ENCODE measurements at regions not wholly inside any gene's neighbourhood (a gene's known extent, or its start where the extent isn't known, plus 50 kb on each side); places are given as distances from the start of the nearest gene placed in this dataset.

GRCh38 chr13:71285700-71286099 lies 581.3 kb downstream of the DACH1 start:
- no peak for DNase-seq
- Mint-ChIP-seq H3K27me3 (peaks cover 7% of the 10 kb centered on the region), H3K4me1 (peaks cover 7% of the 10 kb centered on the region), H3K27ac (no peak overlapping the region), H3K4me3 (no peak overlapping the region), H3K9me3 (no peaks in the 10 kb centered on the region), H3K36me3 (ENCODE audit: low read depth) (no peaks in the 10 kb centered on the region)
- POLR2A ChIA-PET = no interaction called here
- CTCF ChIA-PET = no interaction called here

GRCh38 chr13:71278512-71278911 lies 588.5 kb downstream of the DACH1 start:
- Mint-ChIP-seq H3K4me1 (no peaks in the 10 kb centered on the region), H3K27me3 (peaks cover 7% of the 10 kb centered on the region), H3K4me3 (no peak overlapping the region), H3K36me3 (ENCODE audit: low read depth) (no peaks in the 10 kb centered on the region), H3K27ac (no peak overlapping the region), H3K9me3 (no peaks in the 10 kb centered on the region)
- CTCF ChIA-PET = no interaction called here
- DNase-seq = no peak
- POLR2A ChIA-PET = no interaction called here

DNA sequence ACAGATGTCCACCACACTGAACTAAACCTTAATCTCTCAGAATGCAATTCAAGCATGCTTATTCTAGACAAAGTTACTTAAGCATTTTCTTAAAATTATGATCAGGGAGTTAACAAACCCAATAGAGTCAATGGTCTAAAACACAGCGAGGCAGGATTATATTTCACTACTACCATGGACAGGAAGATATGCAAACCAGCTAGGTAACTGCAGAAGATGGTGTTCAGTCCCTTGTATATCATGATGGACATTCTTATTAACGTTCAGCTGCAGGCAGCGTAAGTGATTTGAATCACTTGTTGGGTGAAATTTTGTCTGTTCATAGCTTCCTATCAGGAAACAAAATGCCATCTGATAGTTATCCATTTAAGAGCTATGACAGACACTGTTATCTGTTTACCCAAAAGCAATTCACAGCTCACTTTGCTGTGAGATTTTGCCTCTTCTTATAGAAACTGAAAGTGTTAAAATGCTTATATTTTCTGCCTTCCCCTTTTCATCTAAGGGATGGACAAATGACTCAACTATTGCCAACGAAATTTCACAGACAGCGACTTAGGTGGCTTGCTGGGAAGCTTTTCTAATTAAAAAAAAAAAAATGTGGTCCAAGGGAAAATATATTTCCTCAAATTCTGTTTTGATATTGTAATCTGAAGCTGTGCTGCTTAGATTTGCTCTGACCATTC lies 591.9 kb downstream of the DACH1 start:
- H3K36me3 Mint-ChIP-seq (ENCODE audit: low read depth) = no peaks in the 10 kb centered on the region
- POLR2A ChIA-PET = no interaction called here
- no peak overlapping the region for H3K27ac Mint-ChIP-seq
- H3K4me3 Mint-ChIP-seq = no peak overlapping the region
- H3K9me3 Mint-ChIP-seq = no peaks in the 10 kb centered on the region
- CTCF ChIA-PET = no interaction called here
- H3K4me1 Mint-ChIP-seq = no peaks in the 10 kb centered on the region
- no peak for DNase-seq
- H3K27me3 Mint-ChIP-seq = no peaks in the 10 kb centered on the region

DNA sequence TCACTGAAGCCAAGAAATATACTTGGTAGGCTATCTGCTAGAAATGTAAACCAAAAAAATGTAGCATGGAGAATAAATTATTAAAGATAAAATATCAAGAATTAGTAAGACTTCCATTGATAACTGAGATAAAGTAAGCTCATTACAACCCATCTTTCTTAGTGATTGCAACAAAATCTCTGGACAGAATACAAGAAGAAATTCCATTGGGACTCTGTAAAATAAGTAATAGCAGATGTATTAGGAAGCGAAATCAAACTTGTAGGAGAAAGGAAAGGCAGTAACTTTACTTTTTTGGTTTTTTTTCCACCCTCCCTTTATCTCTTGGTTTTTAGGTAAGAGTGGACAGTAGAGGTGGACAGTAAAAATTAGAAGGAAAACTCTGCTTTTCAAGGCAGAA lies 605.7 kb downstream of the DACH1 start:
- DNase-seq = no peak
- ChIA-PET CTCF (no interaction called here), POLR2A (no interaction called here)
- Mint-ChIP-seq H3K9me3 (no peaks in the 10 kb centered on the region), H3K4me3 (no peak overlapping the region), H3K27me3 (peaks cover 4% of the 10 kb centered on the region), H3K36me3 (ENCODE audit: low read depth) (no peaks in the 10 kb centered on the region), H3K27ac (no peak overlapping the region), H3K4me1 (no peaks in the 10 kb centered on the region)

DNA sequence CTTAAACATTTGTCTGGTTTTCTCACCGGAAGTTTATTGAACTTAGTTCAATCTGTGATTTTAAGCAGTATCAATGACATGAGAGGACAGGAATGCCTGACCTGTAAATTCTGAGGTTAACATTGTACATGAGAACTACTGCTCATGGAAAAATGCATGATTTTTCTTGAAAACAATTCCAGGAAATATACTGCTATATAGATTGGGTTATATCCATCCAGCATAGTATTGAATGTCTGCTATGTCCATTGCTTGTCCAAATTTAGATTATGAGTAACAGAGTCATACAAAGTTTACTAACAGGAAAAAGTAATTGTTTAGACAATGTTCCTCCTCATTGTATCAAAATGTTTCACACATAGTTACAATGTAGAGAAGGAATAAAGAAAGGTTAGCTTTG lies 606.8 kb downstream of the DACH1 start:
- Mint-ChIP-seq H3K27ac (no peak overlapping the region), H3K27me3 (peaks cover 4% of the 10 kb centered on the region), H3K4me3 (no peak overlapping the region), H3K4me1 (no peaks in the 10 kb centered on the region), H3K36me3 (ENCODE audit: low read depth) (no peaks in the 10 kb centered on the region), H3K9me3 (no peaks in the 10 kb centered on the region)
- DNase-seq = no peak
- ChIA-PET CTCF (no interaction called here), POLR2A (no interaction called here)

- Mint-ChIP-seq H3K4me3 (no peak overlapping the region), H3K4me1 (no peaks in the 10 kb centered on the region), H3K27ac (no peak overlapping the region), H3K36me3 (ENCODE audit: low read depth) (no peaks in the 10 kb centered on the region), H3K27me3 (no peaks in the 10 kb centered on the region), H3K9me3 (no peaks in the 10 kb centered on the region)
- no peak for DNase-seq
- ChIA-PET POLR2A (no interaction called here), CTCF (no interaction called here)
Observed at GRCh38 chr13:71255633-71256032, 611.4 kb downstream of the DACH1 start.

DNA sequence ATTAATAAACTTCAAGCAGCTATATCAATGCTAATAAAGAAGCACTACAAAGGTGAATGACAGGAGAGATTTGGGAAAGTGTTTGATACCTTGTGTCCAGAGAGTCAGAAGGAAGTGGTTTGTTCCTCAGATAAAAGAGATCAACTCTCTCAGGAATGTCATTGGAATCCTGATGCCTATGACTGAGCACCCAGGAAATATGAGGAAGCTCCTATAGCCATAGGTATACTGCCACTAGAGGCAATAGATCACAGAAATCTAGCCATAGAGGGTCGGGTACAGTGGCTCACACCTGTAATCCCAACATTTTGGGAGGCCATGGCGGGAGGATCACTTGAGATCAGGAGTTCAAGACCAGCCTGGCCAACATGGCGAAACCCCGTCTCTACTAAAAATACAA lies 612.6 kb downstream of the DACH1 start:
- Mint-ChIP-seq H3K36me3 (ENCODE audit: low read depth) (no peaks in the 10 kb centered on the region), H3K4me1 (no peaks in the 10 kb centered on the region), H3K27me3 (no peaks in the 10 kb centered on the region), H3K9me3 (no peaks in the 10 kb centered on the region), H3K4me3 (no peak overlapping the region), H3K27ac (no peak overlapping the region)
- CTCF ChIA-PET = no interaction called here
- POLR2A ChIA-PET = no interaction called here
- no peak for DNase-seq

DNA sequence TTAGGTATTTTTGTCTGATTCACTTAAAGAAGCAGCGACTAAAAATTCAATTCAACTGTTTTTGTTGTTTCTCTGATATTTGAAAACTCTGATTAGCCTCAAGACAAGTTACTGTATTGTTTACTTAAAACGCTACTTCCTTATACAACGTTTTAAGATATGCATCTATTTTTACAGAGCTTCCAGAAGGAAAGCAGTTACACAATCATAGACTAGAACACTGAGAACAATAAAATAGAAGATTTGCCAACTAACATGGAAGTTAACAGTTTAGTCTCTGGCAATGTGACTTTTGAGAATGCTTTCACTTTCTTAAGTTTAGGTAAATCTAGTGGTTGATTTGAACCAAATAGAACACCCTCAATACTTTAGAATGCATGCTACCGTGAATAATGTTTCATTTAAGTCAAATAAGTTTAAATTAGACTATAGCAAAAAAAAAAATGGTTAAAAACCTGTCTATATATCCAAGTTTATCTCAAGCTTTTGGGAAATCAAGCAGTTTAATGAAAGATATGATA lies 614.8 kb downstream of the DACH1 start:
- Mint-ChIP-seq H3K4me1 (no peaks in the 10 kb centered on the region), H3K36me3 (ENCODE audit: low read depth) (no peaks in the 10 kb centered on the region), H3K27me3 (no peaks in the 10 kb centered on the region), H3K4me3 (no peak overlapping the region), H3K27ac (no peak overlapping the region), H3K9me3 (no peaks in the 10 kb centered on the region)
- DNase-seq = no peak
- POLR2A ChIA-PET = no interaction called here
- CTCF ChIA-PET = interaction anchor here (1.2 kb wide), 1 partner anchor 10 kb away, joined by 3 read pairs; no protein-coding TSS in a partner anchor

GRCh38 chr13:71251292-71251951 lies 615.6 kb downstream of the DACH1 start:
- Mint-ChIP-seq H3K27ac (no peak overlapping the region), H3K4me1 (no peaks in the 10 kb centered on the region), H3K36me3 (ENCODE audit: low read depth) (no peaks in the 10 kb centered on the region), H3K4me3 (no peak overlapping the region), H3K27me3 (no peaks in the 10 kb centered on the region), H3K9me3 (no peaks in the 10 kb centered on the region)
- CTCF ChIA-PET = interaction anchor here (1.2 kb wide), 1 partner anchor 9 kb away, joined by 3 read pairs; no protein-coding TSS in a partner anchor
- POLR2A ChIA-PET = no interaction called here
- DNase-seq = no peak

DNA sequence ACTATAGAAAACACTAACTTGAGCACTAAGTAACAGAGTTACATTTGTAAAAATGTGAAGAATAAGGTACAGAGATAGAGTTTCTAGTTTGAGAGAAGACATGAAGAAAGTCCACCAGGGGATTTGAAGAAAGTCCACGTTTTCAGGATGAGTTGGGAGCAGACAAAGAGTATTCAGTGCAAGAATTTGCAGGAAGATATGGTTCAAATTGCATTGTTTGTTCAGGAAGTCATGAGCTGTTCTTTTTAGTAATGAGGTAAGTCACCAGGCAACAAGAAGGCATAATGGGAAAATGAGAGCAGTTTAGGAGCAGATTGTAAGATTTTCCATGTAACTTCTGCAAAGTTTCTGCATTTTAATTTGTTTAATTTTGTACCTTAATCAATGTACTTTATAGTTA lies 618.0 kb downstream of the DACH1 start:
- no peak overlapping the region for H3K27ac Mint-ChIP-seq
- DNase-seq = no peak
- no peak overlapping the region for H3K4me3 Mint-ChIP-seq

DNA sequence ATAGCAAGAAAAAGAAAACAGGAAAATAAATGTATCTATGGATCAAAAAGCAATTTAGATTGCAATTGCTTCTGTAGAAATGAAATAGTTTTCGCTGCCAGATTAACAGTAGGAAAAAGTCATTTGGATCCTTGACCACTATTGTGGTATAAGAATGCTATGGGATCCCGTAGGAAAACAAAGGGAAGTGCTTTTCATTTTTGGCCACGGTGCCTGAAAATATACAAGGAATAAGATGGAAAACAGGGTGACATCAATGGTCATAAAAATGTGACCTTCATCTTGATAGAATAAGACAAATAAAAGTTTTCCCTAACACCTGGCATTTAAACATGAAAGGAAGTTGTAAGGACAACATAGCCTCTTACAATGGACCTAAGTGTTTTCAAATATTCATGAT lies 622.8 kb downstream of the DACH1 start:
- no peaks in the 10 kb centered on the region for H3K9me3 Mint-ChIP-seq
- H3K4me1 Mint-ChIP-seq = no peaks in the 10 kb centered on the region
- H3K27ac Mint-ChIP-seq = no peak overlapping the region
- H3K27me3 Mint-ChIP-seq = no peaks in the 10 kb centered on the region
- POLR2A ChIA-PET = no interaction called here
- no peaks in the 10 kb centered on the region for H3K36me3 Mint-ChIP-seq (ENCODE audit: low read depth)
- DNase-seq = no peak
- H3K4me3 Mint-ChIP-seq = no peak overlapping the region
- CTCF ChIA-PET = no interaction called here

More for the DNA sequence above, 618.0 kb downstream of the DACH1 start:
- POLR2A ChIA-PET = no interaction called here
- CTCF ChIA-PET = no interaction called here
- Mint-ChIP-seq H3K36me3 (ENCODE audit: low read depth) (no peaks in the 10 kb centered on the region), H3K27me3 (no peaks in the 10 kb centered on the region), H3K4me1 (no peaks in the 10 kb centered on the region), H3K9me3 (no peaks in the 10 kb centered on the region)

- CTCF ChIA-PET = interaction anchor here (1.0 kb wide), 1 partner anchor 9 kb away, joined by 3 read pairs; no protein-coding TSS in a partner anchor
- Mint-ChIP-seq H3K9me3 (no peaks in the 10 kb centered on the region), H3K27ac (no peak overlapping the region), H3K4me3 (no peak overlapping the region), H3K27me3 (no peaks in the 10 kb centered on the region), H3K36me3 (ENCODE audit: low read depth) (no peaks in the 10 kb centered on the region), H3K4me1 (no peaks in the 10 kb centered on the region)
- POLR2A ChIA-PET = no interaction called here
- DNase-seq = no peak
Observed at GRCh38 chr13:71242201-71242600, 624.8 kb downstream of the DACH1 start.

DNA sequence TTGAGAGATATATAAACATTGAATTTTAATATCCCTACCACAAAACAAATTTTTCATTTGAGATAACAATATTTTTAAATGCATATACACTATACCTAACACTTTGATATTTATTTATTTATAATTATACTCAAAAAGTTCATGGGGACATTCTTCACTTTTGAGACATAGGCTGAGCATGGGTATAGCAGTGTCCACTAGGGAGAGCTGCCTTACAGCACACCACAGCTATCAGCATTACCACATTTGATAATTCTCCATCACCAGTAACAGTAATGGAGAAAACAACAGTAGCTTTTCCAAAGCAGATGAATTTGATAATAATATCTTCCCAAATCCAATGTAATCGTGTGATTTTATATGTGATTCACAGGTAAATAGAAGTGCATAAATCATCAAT lies 626.1 kb downstream of the DACH1 start:
- Mint-ChIP-seq H3K36me3 (ENCODE audit: low read depth) (no peaks in the 10 kb centered on the region), H3K27me3 (no peaks in the 10 kb centered on the region), H3K27ac (no peak overlapping the region), H3K4me3 (no peak overlapping the region), H3K9me3 (no peaks in the 10 kb centered on the region), H3K4me1 (no peaks in the 10 kb centered on the region)
- CTCF ChIA-PET = no interaction called here
- no peak for DNase-seq
- POLR2A ChIA-PET = no interaction called here

GRCh38 chr13:71237332-71237731 lies 629.7 kb downstream of the DACH1 start:
- no peaks in the 10 kb centered on the region for H3K27me3 Mint-ChIP-seq
- H3K4me1 Mint-ChIP-seq = no peaks in the 10 kb centered on the region
- DNase-seq = no peak
- no peak overlapping the region for H3K4me3 Mint-ChIP-seq
- H3K36me3 Mint-ChIP-seq (ENCODE audit: low read depth) = no peaks in the 10 kb centered on the region
- no peak overlapping the region for H3K27ac Mint-ChIP-seq
- H3K9me3 Mint-ChIP-seq = no peaks in the 10 kb centered on the region
- ChIA-PET POLR2A (no interaction called here), CTCF (no interaction called here)

Measured in activated CD4-positive, alpha-beta T cell treated with anti-CD3 and anti-CD28 coated beads, Interleukin-2, amount 10 ng/mL, durations not matched to agents 7 days and 5 days (primary cell).